ENCODE measurements at regions not wholly inside any gene's neighbourhood (a gene's known extent, or its start where the extent isn't known, plus 50 kb on each side); places are given as distances from the start of the nearest gene placed in this dataset.

DNA sequence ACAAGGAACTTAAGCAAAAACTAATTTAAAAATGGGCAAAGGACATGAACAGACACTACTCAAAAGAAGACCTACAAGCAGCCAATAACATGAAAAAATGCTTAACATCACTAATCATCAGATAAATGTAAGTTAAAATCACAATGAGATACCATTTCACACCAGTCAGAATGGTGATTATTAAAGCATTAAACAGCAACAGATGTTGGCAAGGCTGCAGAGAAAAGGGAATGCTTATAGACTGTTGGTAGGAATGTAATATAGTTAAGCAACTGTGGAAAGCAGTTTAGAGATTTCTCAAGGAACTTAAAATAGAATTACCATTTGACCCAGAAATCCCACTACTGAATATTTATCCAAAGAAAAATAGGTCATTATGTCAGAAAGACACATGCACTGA, 482.2 kb downstream of the SQOR start:
- TF ChIP-seq, protein P1, sequence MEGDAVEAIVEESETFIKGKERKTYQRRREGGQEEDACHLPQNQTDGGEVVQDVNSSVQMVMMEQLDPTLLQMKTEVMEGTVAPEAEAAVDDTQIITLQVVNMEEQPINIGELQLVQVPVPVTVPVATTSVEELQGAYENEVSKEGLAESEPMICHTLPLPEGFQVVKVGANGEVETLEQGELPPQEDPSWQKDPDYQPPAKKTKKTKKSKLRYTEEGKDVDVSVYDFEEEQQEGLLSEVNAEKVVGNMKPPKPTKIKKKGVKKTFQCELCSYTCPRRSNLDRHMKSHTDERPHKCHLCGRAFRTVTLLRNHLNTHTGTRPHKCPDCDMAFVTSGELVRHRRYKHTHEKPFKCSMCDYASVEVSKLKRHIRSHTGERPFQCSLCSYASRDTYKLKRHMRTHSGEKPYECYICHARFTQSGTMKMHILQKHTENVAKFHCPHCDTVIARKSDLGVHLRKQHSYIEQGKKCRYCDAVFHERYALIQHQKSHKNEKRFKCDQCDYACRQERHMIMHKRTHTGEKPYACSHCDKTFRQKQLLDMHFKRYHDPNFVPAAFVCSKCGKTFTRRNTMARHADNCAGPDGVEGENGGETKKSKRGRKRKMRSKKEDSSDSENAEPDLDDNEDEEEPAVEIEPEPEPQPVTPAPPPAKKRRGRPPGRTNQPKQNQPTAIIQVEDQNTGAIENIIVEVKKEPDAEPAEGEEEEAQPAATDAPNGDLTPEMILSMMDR (IDR thresholded peaks at IDR 0.05): no peak
- TF ChIP-seq POLR2A (IDR thresholded peaks at IDR 0.05): no peak

All from body of pancreas (tissue), 4 donors.